ENCODE measurements at regions not wholly inside any gene's neighbourhood (a gene's known extent, or its start where the extent isn't known, plus 50 kb on each side); places are given as distances from the start of the nearest gene placed in this dataset.

DNA sequence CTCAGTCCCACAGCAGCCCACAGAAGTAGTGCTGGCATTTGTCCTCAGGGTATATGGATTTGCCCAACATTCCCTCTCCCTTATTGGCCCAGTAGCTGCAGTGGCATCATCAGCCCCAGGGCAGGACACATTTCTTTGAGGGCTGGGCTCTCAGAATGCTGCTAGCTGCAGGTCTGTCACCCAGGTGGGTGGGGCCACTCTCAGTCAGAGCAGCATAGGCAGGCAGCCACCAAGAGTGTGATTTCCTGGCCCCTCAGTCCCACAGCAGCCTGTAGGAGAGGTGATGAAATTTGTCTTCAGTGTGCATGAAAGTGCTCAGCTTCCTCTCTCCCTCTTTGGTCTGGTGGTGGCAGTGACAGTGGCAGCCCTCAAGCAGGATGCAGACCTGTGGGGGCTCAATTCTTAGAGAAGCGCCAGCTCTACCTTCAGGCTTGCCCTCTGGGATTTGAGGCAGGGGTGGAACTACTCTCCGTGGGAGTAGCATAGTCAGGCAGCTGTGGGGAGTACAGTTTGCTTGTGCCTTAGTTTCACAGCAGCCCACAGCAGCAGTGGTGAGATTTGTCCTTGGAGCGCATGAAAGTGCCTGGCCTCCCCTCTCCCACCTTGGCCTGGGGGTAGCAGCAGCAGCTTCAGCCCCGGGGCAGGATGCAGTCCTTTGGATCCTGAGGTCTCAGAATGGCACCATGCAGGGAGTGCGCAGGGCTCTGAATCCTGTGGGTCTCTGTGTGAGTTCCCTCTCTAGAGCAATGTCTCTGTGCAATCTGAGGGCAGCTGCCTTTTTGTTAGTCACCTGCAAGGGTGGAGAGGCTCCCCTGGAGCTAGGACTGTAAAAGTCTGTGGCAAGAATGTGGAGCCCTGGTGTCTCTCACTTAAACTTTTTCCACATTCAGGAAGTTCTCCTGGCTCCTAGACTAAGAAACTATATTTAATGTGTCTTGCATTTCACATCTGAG lies 1229.1 kb downstream of the ROBO2 start:
- TF ChIP-seq, protein P1, sequence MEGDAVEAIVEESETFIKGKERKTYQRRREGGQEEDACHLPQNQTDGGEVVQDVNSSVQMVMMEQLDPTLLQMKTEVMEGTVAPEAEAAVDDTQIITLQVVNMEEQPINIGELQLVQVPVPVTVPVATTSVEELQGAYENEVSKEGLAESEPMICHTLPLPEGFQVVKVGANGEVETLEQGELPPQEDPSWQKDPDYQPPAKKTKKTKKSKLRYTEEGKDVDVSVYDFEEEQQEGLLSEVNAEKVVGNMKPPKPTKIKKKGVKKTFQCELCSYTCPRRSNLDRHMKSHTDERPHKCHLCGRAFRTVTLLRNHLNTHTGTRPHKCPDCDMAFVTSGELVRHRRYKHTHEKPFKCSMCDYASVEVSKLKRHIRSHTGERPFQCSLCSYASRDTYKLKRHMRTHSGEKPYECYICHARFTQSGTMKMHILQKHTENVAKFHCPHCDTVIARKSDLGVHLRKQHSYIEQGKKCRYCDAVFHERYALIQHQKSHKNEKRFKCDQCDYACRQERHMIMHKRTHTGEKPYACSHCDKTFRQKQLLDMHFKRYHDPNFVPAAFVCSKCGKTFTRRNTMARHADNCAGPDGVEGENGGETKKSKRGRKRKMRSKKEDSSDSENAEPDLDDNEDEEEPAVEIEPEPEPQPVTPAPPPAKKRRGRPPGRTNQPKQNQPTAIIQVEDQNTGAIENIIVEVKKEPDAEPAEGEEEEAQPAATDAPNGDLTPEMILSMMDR (IDR thresholded peaks at IDR 0.05): no peak
- TF ChIP-seq POLR2A (IDR thresholded peaks at IDR 0.05): no peak

Measured in esophagus squamous epithelium (tissue), 4 donors.